ENCODE measurements at regions not wholly inside any gene's neighbourhood (a gene's known extent, or its start where the extent isn't known, plus 50 kb on each side); places are given as distances from the start of the nearest gene placed in this dataset.

DNA sequence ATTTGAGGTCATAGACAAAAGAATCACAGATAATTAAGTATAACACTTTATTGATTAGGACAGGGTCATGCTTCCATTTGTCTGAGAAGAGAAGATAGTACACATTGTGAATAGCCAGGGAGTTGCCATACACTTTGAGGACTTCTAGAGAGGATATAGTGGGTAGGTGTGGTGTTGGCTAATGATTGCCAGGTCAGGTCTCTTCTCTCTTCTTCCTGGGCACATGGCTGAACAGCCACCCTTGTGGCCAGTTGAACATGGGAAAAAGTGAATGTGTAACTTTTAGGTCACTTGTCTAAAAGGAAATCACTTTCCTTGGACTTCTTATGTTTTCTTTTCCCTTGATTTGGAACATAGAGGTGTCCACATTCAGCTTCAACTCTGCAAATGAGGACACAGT lies 772.1 kb upstream of the MAP3K7 start:
- Mint-ChIP-seq H3K9me3 (peaks cover 0 to 4% (median under 1%) of the 10 kb centered on the region in 7 donors), H3K4me1 (no peaks in the 10 kb centered on the region), H3K4me3 (no peak overlapping the region), H3K27me3 (no peaks in the 10 kb centered on the region), H3K36me3 (no peaks in the 10 kb centered on the region), H3K27ac (no peak overlapping the region)
- DNase-seq = no peak
- no peak for ATAC-seq (ENCODE audit: low read depth in 2 of 2)

DNA sequence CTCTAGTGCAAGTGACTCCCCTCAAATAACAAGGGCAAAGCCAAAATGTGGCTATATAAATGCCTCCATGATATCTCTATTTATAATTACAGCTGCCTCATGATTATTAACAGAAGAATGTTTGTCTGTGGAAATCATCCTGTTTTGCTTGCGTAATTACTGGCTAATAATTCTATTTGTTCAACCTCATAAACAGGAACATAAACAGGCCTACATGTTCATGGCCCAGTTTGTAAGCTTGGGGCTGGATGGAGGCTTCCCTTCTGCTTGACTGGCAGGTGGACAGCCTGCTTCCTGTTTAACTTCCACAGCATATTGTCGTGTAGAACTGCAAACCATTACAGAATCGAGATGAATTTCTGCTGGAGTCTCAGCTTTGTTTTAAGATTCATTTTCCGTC lies 766.0 kb upstream of the MAP3K7 start:
- no peaks in the 10 kb centered on the region for H3K36me3 Mint-ChIP-seq
- no peak overlapping the region for H3K4me3 Mint-ChIP-seq
- no peak for DNase-seq
- H3K27me3 Mint-ChIP-seq = no peaks in the 10 kb centered on the region
- H3K9me3 Mint-ChIP-seq = no peaks in the 10 kb centered on the region
- ATAC-seq (ENCODE audit: low read depth in 2 of 2) = no peak
- no peak overlapping the region for H3K27ac Mint-ChIP-seq
- no peaks in the 10 kb centered on the region for H3K4me1 Mint-ChIP-seq

DNA sequence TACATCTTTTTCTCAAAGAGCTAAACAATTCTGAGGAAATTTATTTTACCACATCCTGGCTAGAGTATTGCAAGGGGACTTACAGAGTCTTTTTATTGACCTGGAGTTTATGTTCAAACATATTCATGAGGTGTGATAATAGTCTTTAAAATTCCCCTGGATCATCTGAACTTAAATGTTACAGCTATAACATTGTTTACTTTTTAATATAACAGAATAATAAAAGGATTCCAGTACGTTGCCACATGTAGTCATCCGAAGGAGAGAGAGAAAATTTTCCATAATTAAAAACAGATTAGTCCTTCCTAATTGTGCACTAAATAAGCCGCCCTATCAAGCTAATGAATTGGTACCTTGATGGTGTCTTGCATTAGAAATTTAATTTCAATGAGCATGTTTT lies 765.4 kb upstream of the MAP3K7 start:
- Mint-ChIP-seq H3K27me3 (no peaks in the 10 kb centered on the region), H3K36me3 (no peaks in the 10 kb centered on the region), H3K4me3 (no peak overlapping the region), H3K9me3 (no peaks in the 10 kb centered on the region), H3K27ac (no peak overlapping the region), H3K4me1 (no peaks in the 10 kb centered on the region)
- DNase-seq (no peak), ATAC-seq (ENCODE audit: low read depth in 2 of 2) (no peak)

DNA sequence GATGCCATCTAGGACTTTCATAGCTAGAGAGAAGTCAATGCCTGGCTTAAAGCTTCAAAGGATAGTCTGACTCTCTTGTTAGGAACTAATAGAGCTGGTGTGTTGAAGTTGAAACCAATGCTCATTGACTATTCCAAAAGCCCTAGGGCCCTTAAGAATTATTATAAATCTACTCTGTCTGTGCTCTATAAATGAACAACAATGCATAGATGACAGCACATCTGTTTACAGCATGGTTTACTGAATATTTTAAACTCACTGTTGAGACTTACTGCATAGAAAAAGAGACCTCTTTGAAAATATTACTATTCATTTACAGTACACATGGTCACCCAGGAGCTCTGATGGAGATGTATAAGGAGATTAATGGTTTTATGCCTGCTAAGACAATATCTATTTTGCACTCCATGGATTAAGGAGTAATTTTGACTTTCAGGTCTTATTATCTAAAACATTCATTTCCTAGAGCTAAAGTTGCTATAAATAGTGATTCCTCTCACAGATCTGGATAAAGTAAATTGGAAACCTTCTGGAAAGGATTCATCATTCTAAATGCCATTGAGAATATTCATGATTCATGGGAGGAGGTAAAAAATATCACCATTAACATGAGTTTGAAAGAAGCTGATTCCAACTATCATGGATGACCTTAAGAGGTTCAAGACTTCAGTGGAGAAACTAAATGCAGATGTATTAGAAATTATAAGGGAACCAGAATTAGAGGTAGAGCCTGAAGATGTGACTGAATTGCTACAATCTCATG lies 763.5 kb upstream of the MAP3K7 start:
- no peaks in the 10 kb centered on the region for H3K27me3 Mint-ChIP-seq
- no peaks in the 10 kb centered on the region for H3K9me3 Mint-ChIP-seq
- ATAC-seq (ENCODE audit: low read depth in 2 of 2) = no peak
- H3K27ac Mint-ChIP-seq = no peak overlapping the region
- no peak for DNase-seq
- no peaks in the 10 kb centered on the region for H3K36me3 Mint-ChIP-seq
- H3K4me3 Mint-ChIP-seq = no peak overlapping the region
- no peaks in the 10 kb centered on the region for H3K4me1 Mint-ChIP-seq

DNA sequence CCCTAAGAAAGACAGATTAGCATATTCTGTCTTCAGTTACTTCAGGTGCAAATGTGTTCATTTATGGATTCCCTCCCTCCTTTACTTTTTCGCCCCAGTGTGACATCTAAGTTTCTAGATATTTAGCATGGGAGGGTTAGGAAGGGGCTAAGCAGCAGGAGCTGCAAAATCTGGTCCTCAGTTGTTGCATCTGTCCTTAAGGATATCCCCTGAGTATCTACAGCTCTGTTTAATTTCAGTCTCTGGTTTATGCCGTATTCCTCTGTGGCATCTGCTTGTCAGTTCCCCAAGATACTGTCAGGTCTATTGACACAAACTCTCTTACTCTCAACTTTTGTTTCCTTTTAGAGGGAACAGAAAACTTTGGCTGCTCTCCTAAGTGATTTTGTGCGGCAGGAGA lies 754.6 kb upstream of the MAP3K7 start:
- no peaks in the 10 kb centered on the region for H3K27me3 Mint-ChIP-seq
- H3K4me3 Mint-ChIP-seq = no peak overlapping the region
- no peaks in the 10 kb centered on the region for H3K36me3 Mint-ChIP-seq
- DNase-seq (no peak), ATAC-seq (ENCODE audit: low read depth in 2 of 2) (no peak)
- H3K9me3 Mint-ChIP-seq = peaks cover 0 to 4% (median 0%) of the 10 kb centered on the region in 7 donors
- H3K27ac Mint-ChIP-seq = no peak overlapping the region
- no peaks in the 10 kb centered on the region for H3K4me1 Mint-ChIP-seq

DNA sequence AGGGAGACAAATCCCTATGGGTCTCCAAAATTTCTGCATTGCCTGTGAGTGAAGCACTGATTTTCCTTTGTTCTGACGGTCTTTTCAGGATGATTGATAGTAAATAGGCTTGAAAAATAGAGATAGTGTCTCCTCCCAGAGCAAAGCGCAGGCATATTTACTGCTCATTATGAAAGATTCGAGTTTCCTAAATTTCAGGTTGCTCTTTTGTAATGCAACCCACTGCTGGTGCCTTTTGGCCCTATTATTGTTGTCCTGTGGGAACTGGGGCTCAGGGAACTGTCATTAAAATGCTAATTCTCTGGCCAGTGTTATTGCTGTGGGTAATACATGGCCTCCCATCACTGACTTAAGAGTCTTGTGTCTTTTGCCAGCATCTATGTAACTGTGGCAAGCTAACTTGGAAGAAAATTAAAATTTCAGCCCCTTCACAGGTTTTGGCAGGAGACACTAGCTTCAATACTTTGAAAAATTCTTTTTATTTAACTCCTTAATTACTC lies 754.1 kb upstream of the MAP3K7 start:
- Mint-ChIP-seq H3K36me3 (no peaks in the 10 kb centered on the region), H3K27ac (no peak overlapping the region), H3K4me1 (no peaks in the 10 kb centered on the region), H3K4me3 (no peak overlapping the region), H3K9me3 (peaks cover 0 to 4% (median 0%) of the 10 kb centered on the region in 7 donors), H3K27me3 (no peaks in the 10 kb centered on the region)
- ATAC-seq (ENCODE audit: low read depth in 2 of 2) = no peak
- DNase-seq = no peak

DNA sequence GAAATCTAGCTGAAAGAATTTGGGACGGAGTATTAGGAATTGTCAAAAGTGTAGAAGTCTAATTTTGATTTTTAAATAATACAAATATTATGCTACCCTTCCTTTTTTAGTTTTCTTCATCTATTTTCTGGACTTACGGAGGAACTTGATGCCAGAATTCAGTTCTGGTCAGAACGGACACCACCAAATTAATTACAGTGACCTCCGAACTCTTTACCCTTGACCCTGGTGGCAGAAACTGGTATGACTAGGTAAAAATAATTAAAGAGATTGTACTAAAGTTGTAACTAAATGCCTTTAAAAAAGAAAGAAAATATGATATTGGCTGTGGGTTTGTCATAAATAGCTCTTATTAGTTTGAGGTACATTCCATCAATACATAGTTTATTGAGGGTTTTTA lies 751.1 kb upstream of the MAP3K7 start:
- no peaks in the 10 kb centered on the region for H3K27me3 Mint-ChIP-seq
- no peak overlapping the region for H3K27ac Mint-ChIP-seq
- ATAC-seq (ENCODE audit: low read depth in 2 of 2) = no peak
- no peaks in the 10 kb centered on the region for H3K36me3 Mint-ChIP-seq
- no peak for DNase-seq
- no peak overlapping the region for H3K4me3 Mint-ChIP-seq
- H3K4me1 Mint-ChIP-seq = no peaks in the 10 kb centered on the region
- H3K9me3 Mint-ChIP-seq = peaks cover 0 to 10% (median 4%) of the 10 kb centered on the region in 7 donors

DNA sequence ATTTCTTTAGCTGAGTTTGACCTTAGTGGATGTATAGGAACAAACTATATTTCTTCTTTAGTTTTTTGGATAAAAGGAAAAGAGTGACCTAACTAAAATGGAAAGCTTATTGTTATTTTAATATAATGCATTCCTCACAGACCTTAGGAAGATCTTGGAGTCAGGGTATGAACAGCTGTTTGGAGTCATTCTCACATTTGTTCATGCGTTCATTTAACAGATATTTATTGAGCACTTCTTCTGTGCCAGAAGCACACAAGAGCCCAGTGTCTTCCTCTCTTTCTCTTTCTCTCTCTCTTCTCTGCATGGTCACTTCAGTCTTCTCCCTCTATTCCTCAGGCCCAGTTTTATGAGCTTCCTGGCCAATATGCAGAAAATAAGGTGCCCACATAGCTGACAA lies 744.0 kb upstream of the MAP3K7 start:
- Mint-ChIP-seq H3K27me3 (no peaks in the 10 kb centered on the region), H3K4me3 (no peak overlapping the region), H3K27ac (no peak overlapping the region), H3K4me1 (no peaks in the 10 kb centered on the region), H3K9me3 (peaks cover 0 to 11% (median 2%) of the 10 kb centered on the region in 7 donors), H3K36me3 (no peaks in the 10 kb centered on the region)
- DNase-seq (no peak), ATAC-seq (ENCODE audit: low read depth in 2 of 2) (no peak)

DNA sequence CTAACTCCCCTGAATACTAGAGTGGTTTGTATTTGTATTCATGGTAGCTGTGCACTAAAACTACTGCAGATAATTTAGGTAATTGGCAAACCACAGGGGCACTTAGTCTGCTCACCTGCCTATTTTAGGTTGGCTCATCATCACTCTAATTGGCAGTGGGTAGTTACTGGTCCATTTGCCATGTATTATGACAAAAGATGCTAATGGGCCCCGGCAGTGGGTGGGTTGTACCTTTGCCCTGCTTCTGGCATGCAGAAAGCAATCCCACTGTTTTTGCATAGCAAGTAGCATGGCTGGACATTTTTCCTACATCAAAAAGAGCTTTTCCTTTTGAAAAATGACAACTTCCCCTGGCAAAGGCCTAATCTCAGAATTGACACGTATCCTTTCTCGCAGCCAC lies 741.4 kb upstream of the MAP3K7 start:
- Mint-ChIP-seq H3K9me3 (peaks cover 0 to 7% (median 0%) of the 10 kb centered on the region in 7 donors), H3K27ac (no peak overlapping the region), H3K27me3 (no peaks in the 10 kb centered on the region), H3K4me3 (no peak overlapping the region), H3K36me3 (no peaks in the 10 kb centered on the region), H3K4me1 (no peaks in the 10 kb centered on the region)
- no peak for ATAC-seq (ENCODE audit: low read depth in 2 of 2)
- DNase-seq = no peak

DNA sequence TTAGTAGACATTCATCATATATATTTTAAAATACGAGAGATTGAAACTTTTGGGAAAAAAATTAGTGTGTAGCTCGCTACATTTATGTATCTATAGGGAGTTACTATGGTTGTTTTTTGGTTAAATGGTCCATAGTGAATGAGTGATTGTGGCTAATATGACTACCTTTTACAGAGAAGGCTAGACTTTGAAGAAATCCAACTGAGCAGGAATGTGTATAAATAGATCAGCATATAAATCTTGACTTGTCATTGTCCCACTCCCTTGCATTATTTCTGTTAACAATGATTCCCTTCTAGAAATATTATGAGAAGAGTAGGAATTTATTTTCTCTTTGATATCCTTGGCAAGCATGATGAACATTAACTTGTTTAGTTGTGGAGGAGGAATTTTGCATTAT lies 737.8 kb upstream of the MAP3K7 start:
- H3K4me3 Mint-ChIP-seq = no peak overlapping the region
- ATAC-seq (ENCODE audit: low read depth in 2 of 2) (no peak), DNase-seq (no peak)
- no peaks in the 10 kb centered on the region for H3K27me3 Mint-ChIP-seq
- no peak overlapping the region for H3K27ac Mint-ChIP-seq
- H3K4me1 Mint-ChIP-seq = no peaks in the 10 kb centered on the region
- peaks cover 0 to 1% (median 0%) of the 10 kb centered on the region in 7 donors for H3K9me3 Mint-ChIP-seq
- H3K36me3 Mint-ChIP-seq = no peaks in the 10 kb centered on the region

DNA sequence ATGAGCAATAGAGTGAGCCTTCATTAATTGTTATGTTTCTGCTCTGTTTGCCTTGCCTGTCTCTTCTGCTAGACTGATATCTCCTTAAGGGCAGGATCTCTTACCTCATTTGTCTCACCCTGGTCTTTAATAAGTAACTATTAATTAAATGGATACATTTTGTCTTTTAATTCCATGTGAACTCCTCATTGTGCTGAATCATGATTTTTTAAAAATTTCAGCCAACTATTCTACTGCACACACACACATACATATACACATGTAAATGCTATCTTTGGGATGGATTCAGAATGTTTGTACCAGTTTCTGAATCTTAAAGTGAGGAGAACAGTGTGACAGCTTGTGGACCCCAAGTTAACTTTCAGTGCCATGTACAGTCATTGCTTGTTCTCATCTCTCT lies 731.1 kb upstream of the MAP3K7 start:
- Mint-ChIP-seq H3K27me3 (no peaks in the 10 kb centered on the region), H3K4me1 (no peaks in the 10 kb centered on the region), H3K27ac (no peak overlapping the region), H3K4me3 (no peak overlapping the region), H3K36me3 (no peaks in the 10 kb centered on the region), H3K9me3 (peaks cover 0 to 3% (median 0%) of the 10 kb centered on the region in 7 donors)
- ATAC-seq (ENCODE audit: low read depth in 2 of 2) (no peak), DNase-seq (no peak)

DNA sequence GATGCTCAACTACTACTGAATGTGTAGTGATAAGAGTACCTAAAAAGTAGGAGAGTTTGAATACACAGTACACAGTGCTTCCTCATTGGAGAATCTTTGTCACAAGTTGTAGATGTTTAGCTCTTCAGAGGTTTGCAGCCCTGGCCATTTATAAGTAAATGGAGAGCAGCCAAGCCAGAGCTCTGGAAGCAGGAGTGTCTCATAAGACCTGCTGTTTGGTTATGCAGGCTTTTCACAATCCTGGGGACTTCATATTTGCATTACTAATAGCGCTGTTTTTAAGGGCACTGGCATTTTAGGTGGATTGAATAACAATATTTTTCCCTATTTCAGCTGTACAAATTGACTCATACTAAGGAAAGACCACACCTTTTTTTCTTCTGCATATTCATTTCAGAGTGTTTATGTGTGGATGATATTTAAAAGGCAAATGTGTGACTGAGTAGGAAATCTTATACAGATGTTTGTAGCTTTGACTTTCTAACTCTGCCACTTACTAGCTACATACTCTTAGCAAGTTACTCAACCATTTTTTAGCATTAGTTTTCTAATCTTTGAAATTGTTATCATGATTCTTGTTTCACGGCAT lies 730.5 kb upstream of the MAP3K7 start:
- ATAC-seq (ENCODE audit: low read depth in 2 of 2) = no peak
- DNase-seq = no peak
- H3K4me1 Mint-ChIP-seq = no peaks in the 10 kb centered on the region

DNA sequence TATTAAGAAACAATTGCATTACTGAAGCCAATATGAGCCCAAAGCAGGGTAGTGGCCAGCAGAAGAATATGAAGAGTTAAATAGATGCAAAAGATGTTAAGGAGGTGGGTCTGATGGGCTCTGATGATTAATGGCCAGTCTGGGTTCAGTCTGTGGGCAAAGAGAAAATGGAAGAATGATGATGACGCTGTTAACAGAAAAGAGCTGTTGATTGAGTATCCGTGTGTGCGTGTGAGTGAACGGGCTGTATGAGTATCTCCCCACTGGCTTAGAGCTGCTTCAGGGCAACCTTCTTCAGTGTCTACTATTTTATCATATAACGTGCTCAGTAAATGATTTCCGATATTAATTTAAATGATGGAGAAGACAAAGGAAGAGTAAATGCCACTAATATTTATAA lies 723.3 kb upstream of the MAP3K7 start:
- Mint-ChIP-seq H3K27ac (no peak overlapping the region), H3K4me1 (no peaks in the 10 kb centered on the region), H3K27me3 (no peaks in the 10 kb centered on the region), H3K9me3 (peaks cover 0 to 5% (median 0%) of the 10 kb centered on the region in 7 donors), H3K36me3 (no peaks in the 10 kb centered on the region), H3K4me3 (no peak overlapping the region)
- DNase-seq (no peak), ATAC-seq (ENCODE audit: low read depth in 2 of 2) (no peak)

More for the DNA sequence above, 730.5 kb upstream of the MAP3K7 start:
- no peaks in the 10 kb centered on the region for H3K27me3 Mint-ChIP-seq
- peaks cover 0 to 3% (median 0%) of the 10 kb centered on the region in 7 donors for H3K9me3 Mint-ChIP-seq
- H3K27ac Mint-ChIP-seq = no peak overlapping the region
- H3K36me3 Mint-ChIP-seq = no peaks in the 10 kb centered on the region
- no peak overlapping the region for H3K4me3 Mint-ChIP-seq

DNA sequence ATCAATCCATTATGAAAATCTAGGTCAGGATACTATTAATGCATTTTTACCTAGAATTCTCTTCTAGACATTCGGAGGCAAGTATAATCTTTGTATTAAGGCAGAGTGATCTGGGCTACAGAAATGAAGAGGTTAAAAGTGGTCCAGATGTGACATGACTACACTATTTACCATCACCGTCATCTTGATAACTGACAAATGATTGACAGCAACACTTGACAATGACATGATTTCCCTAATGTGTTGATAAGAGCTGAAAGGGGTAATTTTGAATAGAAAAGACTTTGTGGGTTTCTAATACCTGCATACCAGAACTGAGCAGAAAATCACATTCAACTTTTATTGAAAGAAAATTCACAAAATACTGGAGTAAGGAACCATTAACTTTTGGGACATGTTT lies 718.9 kb upstream of the MAP3K7 start:
- H3K9me3 Mint-ChIP-seq = peaks cover 0 to 9% (median 3%) of the 10 kb centered on the region in 7 donors
- ATAC-seq (ENCODE audit: low read depth in 2 of 2) = no peak
- H3K36me3 Mint-ChIP-seq = no peaks in the 10 kb centered on the region
- H3K4me3 Mint-ChIP-seq = no peak overlapping the region
- H3K4me1 Mint-ChIP-seq = no peaks in the 10 kb centered on the region
- H3K27me3 Mint-ChIP-seq = no peaks in the 10 kb centered on the region
- DNase-seq = no peak
- H3K27ac Mint-ChIP-seq = no peak overlapping the region
